ENCODE measurements at regions not wholly inside any gene's neighbourhood (a gene's known extent, or its start where the extent isn't known, plus 50 kb on each side); places are given as distances from the start of the nearest gene placed in this dataset.

DNA sequence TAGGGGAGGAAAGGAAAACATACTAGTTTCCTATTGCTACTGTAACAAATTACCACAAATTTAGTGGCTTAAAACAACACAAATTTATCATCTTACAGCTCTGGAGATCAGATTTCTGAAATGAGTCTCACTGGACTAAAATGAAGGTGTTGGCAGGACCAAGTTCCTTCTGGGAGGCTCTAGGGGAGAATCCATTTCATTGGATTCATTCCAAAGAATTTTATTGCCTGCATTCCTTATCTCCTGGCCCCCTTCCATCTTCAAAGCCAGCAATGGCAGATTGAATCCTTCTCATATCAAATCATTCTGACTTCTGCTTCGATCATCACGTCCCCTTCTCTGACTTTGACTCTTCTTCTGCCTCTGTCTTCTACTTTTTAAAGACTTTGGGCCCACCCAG, 250.9 kb downstream of the IRS1 start:
- Histone ChIP-seq H3K9me3 (ENCODE audit: low read depth, low read length, poor library complexity, severe bottlenecking) (no peaks in the 10 kb centered on the region), H3K4me1 (ENCODE audit: insufficient read depth, low read length, poor library complexity, severe bottlenecking) (peaks cover 7% of the 10 kb centered on the region), H3K27me3 (replicated peaks; ENCODE audit: insufficient read depth, low read depth, low read length, poor library complexity) (no peaks in the 10 kb centered on the region), H3K4me3 (ENCODE audit: low read depth, low read length, poor library complexity, severe bottlenecking) (no peak overlapping the region), H3K27ac (ENCODE audit: low read depth, low read length, poor library complexity, severe bottlenecking) (no peak overlapping the region), H3K36me3 (ENCODE audit: insufficient read depth, low read length, poor library complexity, severe bottlenecking) (no peaks in the 10 kb centered on the region)
- BruUV-seq (replicated peaks), result no TSS peak
- ChIA-PET POLR2A (ENCODE audit: low non-redundant PET) (no interaction called here), CTCF (no interaction called here)
- intact Hi-C loops (cut with micrococcal nuclease; ENCODE audit: unreplicated experiment), result no loop called here
- TF ChIP-seq EZH2 (IDR thresholded peaks at IDR 0.05; ENCODE audit: borderline replicate concordance, low read depth, low read length, poor library complexity, severe bottlenecking), result no peak
- no peak for TF ChIP-seq CTCF (conservative IDR thresholded peaks at IDR 0.05; ENCODE audit: low read depth, low read length)
- DNase-seq (ENCODE audit: low spot score), result peak; percentile 26

GRCh38 chr2:226544596-226545210, 254.9 kb downstream of the IRS1 start:
- no peaks in the 10 kb centered on the region for H3K9me3 ChIP-seq (ENCODE audit: low read depth, low read length, poor library complexity, severe bottlenecking)
- H3K4me3 ChIP-seq (ENCODE audit: low read depth, low read length, poor library complexity, severe bottlenecking), result no peak overlapping the region
- no peaks in the 10 kb centered on the region for H3K36me3 ChIP-seq (ENCODE audit: insufficient read depth, low read length, poor library complexity, severe bottlenecking)
- no peak overlapping the region for H3K27ac ChIP-seq (ENCODE audit: low read depth, low read length, poor library complexity, severe bottlenecking)
- BruUV-seq (replicated peaks), result no TSS peak
- ChIA-PET CTCF (no interaction called here), POLR2A (ENCODE audit: low non-redundant PET) (no interaction called here)
- peaks cover 7% of the 10 kb centered on the region for H3K4me1 ChIP-seq (ENCODE audit: insufficient read depth, low read length, poor library complexity, severe bottlenecking)
- TF ChIP-seq EZH2 (IDR thresholded peaks at IDR 0.05; ENCODE audit: borderline replicate concordance, low read depth, low read length, poor library complexity, severe bottlenecking) (no peak), CTCF (conservative IDR thresholded peaks at IDR 0.05; ENCODE audit: low read depth, low read length) (no peak)
- no peak for DNase-seq (ENCODE audit: low spot score)
- no peaks in the 10 kb centered on the region for H3K27me3 ChIP-seq (replicated peaks; ENCODE audit: insufficient read depth, low read depth, low read length, poor library complexity)
- intact Hi-C loops (cut with micrococcal nuclease; ENCODE audit: unreplicated experiment), result no loop called here

DNA sequence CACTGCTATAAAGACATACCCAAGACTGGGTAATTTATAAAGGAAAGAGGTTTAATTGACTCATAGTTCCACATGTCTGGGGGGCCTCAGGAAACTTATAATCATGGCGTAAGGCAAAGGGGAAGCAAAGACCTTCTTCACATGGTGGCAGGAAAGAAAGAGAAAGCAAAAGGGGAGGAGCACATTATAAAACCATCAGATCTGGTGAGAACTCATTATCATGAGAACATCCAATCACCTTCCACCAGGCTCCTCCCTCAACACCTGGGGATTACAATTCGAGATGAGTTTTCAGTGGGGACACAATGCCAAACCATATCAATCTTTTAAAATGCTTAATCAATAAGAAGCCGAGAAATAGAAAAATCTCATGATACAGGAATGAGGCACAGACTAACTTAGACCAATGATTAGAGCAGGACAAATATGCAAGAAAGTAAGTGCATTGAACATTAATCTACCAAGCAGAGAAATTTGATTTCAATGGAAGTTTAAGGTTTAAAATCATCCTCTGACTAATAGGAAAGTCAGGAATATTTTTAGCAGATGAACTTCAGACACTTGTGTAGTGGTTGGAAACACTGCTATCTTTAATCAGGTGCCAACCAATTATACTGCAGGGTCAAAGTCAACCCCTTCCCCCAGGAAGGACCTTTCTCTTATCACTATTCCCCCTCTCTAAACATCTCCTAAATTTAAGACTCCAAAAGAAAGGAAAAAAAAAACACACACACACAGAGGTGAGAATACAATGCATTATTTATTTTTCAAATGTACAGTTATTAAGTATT, 259.2 kb downstream of the IRS1 start:
- TF ChIP-seq CTCF (conservative IDR thresholded peaks at IDR 0.05; ENCODE audit: low read depth, low read length) (no peak), EZH2 (IDR thresholded peaks at IDR 0.05; ENCODE audit: borderline replicate concordance, low read depth, low read length, poor library complexity, severe bottlenecking) (no peak)
- no TSS peak for BruUV-seq (replicated peaks)
- ChIA-PET POLR2A (ENCODE audit: low non-redundant PET) (no interaction called here), CTCF (no interaction called here)
- H3K27me3 ChIP-seq (replicated peaks; ENCODE audit: insufficient read depth, low read depth, low read length, poor library complexity), result no peaks in the 10 kb centered on the region
- intact Hi-C loops (cut with micrococcal nuclease; ENCODE audit: unreplicated experiment), result no loop called here
- H3K9me3 ChIP-seq (ENCODE audit: low read depth, low read length, poor library complexity, severe bottlenecking), result no peaks in the 10 kb centered on the region
- H3K4me1 ChIP-seq (ENCODE audit: insufficient read depth, low read length, poor library complexity, severe bottlenecking), result no peaks in the 10 kb centered on the region
- DNase-seq (ENCODE audit: low spot score), result no peak
- H3K27ac ChIP-seq (ENCODE audit: low read depth, low read length, poor library complexity, severe bottlenecking), result no peak overlapping the region
- no peak overlapping the region for H3K4me3 ChIP-seq (ENCODE audit: low read depth, low read length, poor library complexity, severe bottlenecking)
- H3K36me3 ChIP-seq (ENCODE audit: insufficient read depth, low read length, poor library complexity, severe bottlenecking), result no peaks in the 10 kb centered on the region

Data from A673 (cell line).